Nephron (organoid): ENCODE measurements at regions not wholly inside any gene's neighbourhood (a gene's known extent, or its start where the extent isn't known, plus 50 kb on each side); places are given as distances from the start of the nearest gene placed in this dataset.

Source experiments
- H3K27ac Mint-ChIP-seq, 3 experiments: 2 replicates each; pipeline ENCODE4 v1.8.0; 2020; ENCODE audit warnings: mixed read lengths in 3 of 3, mild to moderate bottlenecking in 2 of 3, moderate library complexity in 1 of 3
- H3K27me3 Mint-ChIP-seq: 2 replicates; pipeline ENCODE4 v1.8.0; 2021; ENCODE audit warnings: low read depth, mild to moderate bottlenecking, moderate library complexity, mixed read lengths
- H3K36me3 Mint-ChIP-seq: 2 replicates; pipeline ENCODE4 v1.8.0; 2020; ENCODE audit warnings: low read depth, mixed read lengths
- H3K4me1 Mint-ChIP-seq: 2 replicates; pipeline ENCODE4 v1.8.0; 2020; ENCODE audit warnings: mixed read lengths
- H3K4me3 Mint-ChIP-seq, 3 experiments: 2 replicates each; pipeline ENCODE4 v1.8.0; 2020; ENCODE audit warnings: mild to moderate bottlenecking in 3 of 3, mixed read lengths in 3 of 3, moderate library complexity in 2 of 3
- H3K9me3 Mint-ChIP-seq: 2 replicates; pipeline ENCODE4 v1.8.0; 2020; ENCODE audit warnings: mixed read lengths
- CTCF ChIP-seq, 3 experiments: fragments of 200-600 bp; sonication (generic); IDR thresholded peaks; one replicate each; pipeline ENCODE4 v1.5.0; 2021; ENCODE audit warnings: antibody characterized with exemption in 3 of 3; ENCODE audit not compliant: unreplicated experiment in 3 of 3

- no peaks in the 10 kb centered on the region for H3K9me3 Mint-ChIP-seq
- TF ChIP-seq CTCF (IDR thresholded peaks at IDR 0.05; ENCODE audit: unreplicated experiment in 3 of 3): no peak
- H3K4me1 Mint-ChIP-seq: no peaks in the 10 kb centered on the region
- H3K36me3 Mint-ChIP-seq: no peaks in the 10 kb centered on the region
- peaks cover 6% of the 10 kb centered on the region for H3K27me3 Mint-ChIP-seq
- no peak overlapping the region for H3K27ac Mint-ChIP-seq
- no peak overlapping the region for H3K4me3 Mint-ChIP-seq
These were observed 366.2 kb upstream of the CNR1 start for GRCh38 chr6:88532241-88532860.

- H3K36me3 Mint-ChIP-seq: no peaks in the 10 kb centered on the region
- H3K4me1 Mint-ChIP-seq: no peaks in the 10 kb centered on the region
- no peak for TF ChIP-seq CTCF (IDR thresholded peaks at IDR 0.05; ENCODE audit: unreplicated experiment in 3 of 3)
These were observed 363.6 kb upstream of the CNR1 start for GRCh38 chr6:88529726-88530125.

GRCh38 chr6:88520445-88520844 lies 354.3 kb upstream of the CNR1 start:
- H3K36me3 Mint-ChIP-seq: no peaks in the 10 kb centered on the region
- peaks cover 4% of the 10 kb centered on the region for H3K27me3 Mint-ChIP-seq
- H3K4me3 Mint-ChIP-seq: no peak overlapping the region
- TF ChIP-seq CTCF (IDR thresholded peaks at IDR 0.05; ENCODE audit: unreplicated experiment in 3 of 3): no peak
- no peak overlapping the region for H3K27ac Mint-ChIP-seq
- peaks cover 5% of the 10 kb centered on the region for H3K9me3 Mint-ChIP-seq
- no peaks in the 10 kb centered on the region for H3K4me1 Mint-ChIP-seq

More at GRCh38 chr6:88529726-88530125, 363.6 kb upstream of the CNR1 start:
- Mint-ChIP-seq H3K27ac (no peak overlapping the region), H3K9me3 (peaks cover 6% of the 10 kb centered on the region), H3K4me3 (no peak overlapping the region), H3K27me3 (no peaks in the 10 kb centered on the region)

- Mint-ChIP-seq H3K27ac (no peak overlapping the region), H3K36me3 (no peaks in the 10 kb centered on the region), H3K4me3 (no peak overlapping the region), H3K9me3 (peaks cover 5% of the 10 kb centered on the region), H3K4me1 (no peaks in the 10 kb centered on the region), H3K27me3 (peaks cover 4% of the 10 kb centered on the region)
- no peak for TF ChIP-seq CTCF (IDR thresholded peaks at IDR 0.05; ENCODE audit: unreplicated experiment in 3 of 3)
These were observed 353.8 kb upstream of the CNR1 start for GRCh38 chr6:88520017-88520338.

- Mint-ChIP-seq H3K27me3 (peaks cover 4% of the 10 kb centered on the region), H3K4me3 (no peak overlapping the region), H3K27ac (no peak overlapping the region), H3K9me3 (peaks cover 5% of the 10 kb centered on the region), H3K4me1 (no peaks in the 10 kb centered on the region), H3K36me3 (no peaks in the 10 kb centered on the region)
- TF ChIP-seq CTCF (IDR thresholded peaks at IDR 0.05; ENCODE audit: unreplicated experiment in 3 of 3): no peak
These were observed 353.3 kb upstream of the CNR1 start for GRCh38 chr6:88519301-88520016.

- H3K27ac Mint-ChIP-seq: peak overlapping the region in 1 of 3 experiments; percentile 77
These were observed 351.6 kb upstream of the CNR1 start for GRCh38 chr6:88517737-88518136.

More at GRCh38 chr6:88517737-88518136, 351.6 kb upstream of the CNR1 start:
- Mint-ChIP-seq H3K27me3 (peaks cover 4% of the 10 kb centered on the region), H3K4me3 (no peak overlapping the region), H3K9me3 (peaks cover 8% of the 10 kb centered on the region), H3K36me3 (no peaks in the 10 kb centered on the region), H3K4me1 (no peaks in the 10 kb centered on the region)
- TF ChIP-seq CTCF (IDR thresholded peaks at IDR 0.05; ENCODE audit: unreplicated experiment in 3 of 3): no peak
